Medulla oblongata (tissue), 1 donor: ENCODE measurements at regions not wholly inside any gene's neighbourhood (a gene's known extent, or its start where the extent isn't known, plus 50 kb on each side); places are given as distances from the start of the nearest gene placed in this dataset.
"Not testable (repeated sequence)": the region's sequence is repeated elsewhere in the genome, so short reads cannot be mapped to it uniquely, and the experiment has no call there.

ENCODE experiments used
- DNase-seq: peaks from one replicate; pipeline ENCODE4 v3.0.0-alpha.2; 2015; ENCODE audit errors: extremely low spot score

DNA sequence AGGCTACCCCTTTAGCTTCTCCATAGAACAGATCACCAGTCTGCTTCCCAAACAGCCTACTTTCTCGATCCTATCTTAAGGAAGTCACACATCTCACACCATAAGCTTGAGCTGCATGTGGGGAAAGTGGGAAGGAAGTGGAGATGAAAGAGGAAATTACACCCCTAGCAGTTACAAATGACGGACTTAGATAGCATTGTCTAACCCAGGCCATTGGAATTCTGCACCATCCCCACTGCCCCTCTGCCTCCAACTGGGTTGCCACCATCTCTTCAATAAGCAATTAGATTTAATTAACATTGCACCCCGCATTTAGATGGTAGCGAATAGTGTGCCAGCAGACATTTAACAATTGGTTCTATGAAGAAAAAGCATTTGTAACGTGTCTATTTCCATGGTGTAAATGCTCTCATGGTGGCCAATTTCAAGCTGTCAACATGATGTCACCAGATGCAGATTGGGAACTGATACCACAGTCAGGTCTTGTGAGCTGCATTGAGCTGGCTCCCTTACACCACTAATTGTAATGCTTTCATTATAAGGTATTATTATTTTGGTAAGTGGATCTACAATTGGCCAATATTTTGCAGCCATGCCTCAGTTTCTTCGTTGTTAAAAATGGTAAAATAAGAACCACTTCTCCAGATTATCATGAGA is 124.7 kb downstream of the CD24 start:
- DNase-seq, result no peak

GRCh38 chr6:106849120-106849519 is 125.4 kb downstream of the CD24 start:
- no peak for DNase-seq

- no peak for DNase-seq
These were observed 127.4 kb downstream of the CD24 start for GRCh38 chr6:106847116-106847515.

GRCh38 chr6:106844930-106845329 is 129.6 kb downstream of the CD24 start:
- DNase-seq, result no peak

DNA sequence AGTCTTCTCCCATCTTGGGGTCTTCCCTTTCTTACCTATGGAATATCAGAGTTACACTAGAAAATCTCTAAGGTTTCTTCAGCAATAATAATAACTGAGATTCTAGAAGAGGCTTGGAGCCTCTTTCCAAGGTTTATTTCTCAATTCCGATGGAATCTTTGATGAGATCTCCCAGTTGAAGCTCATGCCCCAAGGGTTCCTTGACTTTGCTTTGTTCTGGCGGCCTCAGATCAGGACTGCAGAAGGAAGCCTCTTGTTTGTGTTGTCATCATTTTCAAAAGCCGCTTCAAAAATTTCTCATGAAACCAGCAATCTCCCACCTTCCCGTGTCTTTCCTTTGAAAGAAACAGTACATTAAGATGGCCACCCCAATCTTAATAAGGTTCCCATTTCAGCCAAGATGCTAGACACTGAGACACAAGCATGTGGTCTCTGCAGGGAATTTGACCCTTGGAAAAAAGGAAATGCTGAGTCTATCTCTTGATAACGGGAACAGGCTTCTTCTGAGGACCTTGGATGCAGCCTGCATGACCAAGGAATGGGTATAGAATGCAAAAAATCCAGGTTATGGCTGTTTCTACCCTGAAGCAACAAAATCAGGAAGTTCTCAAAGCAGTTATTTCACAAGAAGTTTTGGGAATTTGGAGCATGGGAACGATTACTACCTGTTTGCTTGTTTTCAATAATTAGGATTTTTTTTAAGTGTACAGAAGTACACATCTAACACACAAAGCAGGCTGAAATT is 141.6 kb downstream of the CD24 start:
- no peak for DNase-seq

GRCh38 chr6:106830930-106831329 is 143.6 kb downstream of the CD24 start:
- DNase-seq, result no peak

- no peak for DNase-seq
These were observed 145.1 kb downstream of the CD24 start for GRCh38 chr6:106829451-106829850.

DNA sequence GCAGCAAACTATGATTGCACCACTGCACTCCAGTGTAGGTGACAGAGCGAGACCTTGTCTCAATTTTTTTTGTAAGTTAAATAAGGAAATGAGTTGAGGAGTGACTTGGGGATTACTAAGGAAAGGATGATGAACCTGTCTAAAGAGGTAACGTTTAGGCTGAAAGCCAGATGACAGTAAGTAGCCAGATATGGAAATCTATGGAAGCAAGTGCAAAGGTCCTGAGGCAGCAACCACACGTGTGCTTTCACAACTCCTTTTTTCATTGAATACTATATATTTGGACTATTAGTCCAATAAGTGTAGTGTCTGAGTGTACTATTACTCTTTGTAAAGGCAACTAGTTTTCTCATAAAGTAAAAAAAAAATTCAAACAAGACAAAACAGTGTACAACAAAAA is 147.4 kb downstream of the CD24 start:
- no peak for DNase-seq

DNA sequence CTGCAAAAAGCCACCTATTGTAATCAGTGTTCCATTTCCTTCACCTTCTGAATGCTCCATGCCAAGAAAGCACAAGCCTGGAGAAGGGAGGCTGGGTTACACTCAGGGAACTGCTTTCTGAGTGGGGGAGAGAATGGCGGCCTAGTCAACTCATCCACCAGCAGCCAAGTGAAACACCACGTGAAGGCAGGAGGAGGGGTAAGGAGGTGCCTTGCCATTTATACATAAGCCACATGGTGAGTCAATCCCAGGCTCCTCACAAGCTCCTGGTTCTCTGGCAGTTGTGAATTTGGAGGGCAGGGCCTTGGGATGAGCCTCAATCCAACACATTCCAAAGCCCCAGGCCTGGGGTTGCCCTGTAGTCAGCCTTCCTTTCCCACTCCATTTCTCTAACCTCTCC is 149.4 kb downstream of the CD24 start:
- no peak for DNase-seq

DNA sequence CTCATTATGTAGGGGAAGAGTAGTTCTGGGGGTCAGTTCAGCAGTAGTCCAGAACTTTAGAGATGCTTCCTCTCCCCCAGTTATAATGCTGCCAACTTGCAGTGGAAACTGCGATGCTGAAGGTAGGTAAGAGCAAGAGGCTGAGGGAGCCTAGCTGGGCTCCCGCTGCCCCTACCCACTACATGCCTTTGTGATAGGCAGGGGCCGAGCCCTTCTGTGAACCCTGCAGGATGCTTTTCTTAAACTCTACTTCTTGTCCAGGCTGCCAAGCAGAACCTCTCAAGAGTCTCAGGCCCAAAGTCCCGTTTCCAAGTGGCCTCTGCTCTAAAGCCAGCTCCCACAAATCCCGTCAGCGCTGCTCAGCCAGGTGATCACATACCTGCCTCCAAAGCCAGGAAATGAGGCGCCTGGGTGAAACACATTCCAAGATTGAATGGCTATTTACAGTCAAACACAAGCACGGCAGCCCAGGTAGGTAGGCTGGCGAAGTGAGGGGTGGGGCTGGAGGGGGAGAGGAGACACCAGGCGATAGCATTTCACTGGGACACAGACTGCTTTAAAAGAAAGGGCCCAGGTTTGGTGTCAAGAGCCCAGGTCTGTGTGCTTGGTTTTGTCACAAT is 150.7 kb downstream of the CD24 start:
- DNase-seq, result no peak

DNA sequence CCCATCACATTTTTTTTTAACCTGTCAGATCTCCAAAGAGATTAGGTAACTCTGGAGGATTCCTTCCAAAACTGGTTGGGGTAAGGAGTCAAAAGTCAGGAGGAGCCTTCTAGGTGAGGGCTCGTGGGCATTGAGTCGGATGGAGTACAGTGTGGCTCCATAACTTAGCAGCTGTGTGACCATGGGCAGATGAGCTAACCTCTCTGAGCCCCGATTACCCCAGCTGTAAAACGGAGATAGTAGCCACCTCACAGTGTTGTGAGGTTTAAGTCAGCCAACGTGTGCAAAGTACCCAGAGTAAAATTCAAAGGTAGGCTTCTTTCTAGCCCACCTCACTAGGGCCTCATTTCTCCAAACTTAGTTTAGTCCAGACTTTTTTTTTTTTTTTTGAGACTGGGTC is 151.5 kb downstream of the CD24 start:
- DNase-seq, result no peak

DNA sequence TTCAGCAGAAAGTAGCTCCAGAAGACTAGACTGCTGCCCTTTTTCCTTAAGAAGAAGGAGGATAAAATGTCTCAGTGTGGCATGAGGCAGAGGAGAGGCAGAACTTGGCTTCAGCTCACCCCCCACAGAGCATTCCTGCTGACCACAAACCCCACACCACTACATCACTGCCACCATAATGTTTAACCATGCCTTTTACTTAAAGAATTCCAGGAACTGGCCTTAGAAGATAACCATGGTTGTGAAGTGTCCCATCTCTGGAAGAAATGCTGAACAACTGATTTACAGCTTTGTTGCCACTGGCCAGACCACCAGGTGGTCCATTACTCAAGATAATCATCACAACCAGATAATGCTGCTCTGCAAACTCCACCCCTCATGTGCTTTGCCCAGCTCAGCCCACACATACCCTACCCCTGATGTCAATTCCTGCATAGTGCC is 154.1 kb downstream of the CD24 start:
- no peak for DNase-seq

DNA sequence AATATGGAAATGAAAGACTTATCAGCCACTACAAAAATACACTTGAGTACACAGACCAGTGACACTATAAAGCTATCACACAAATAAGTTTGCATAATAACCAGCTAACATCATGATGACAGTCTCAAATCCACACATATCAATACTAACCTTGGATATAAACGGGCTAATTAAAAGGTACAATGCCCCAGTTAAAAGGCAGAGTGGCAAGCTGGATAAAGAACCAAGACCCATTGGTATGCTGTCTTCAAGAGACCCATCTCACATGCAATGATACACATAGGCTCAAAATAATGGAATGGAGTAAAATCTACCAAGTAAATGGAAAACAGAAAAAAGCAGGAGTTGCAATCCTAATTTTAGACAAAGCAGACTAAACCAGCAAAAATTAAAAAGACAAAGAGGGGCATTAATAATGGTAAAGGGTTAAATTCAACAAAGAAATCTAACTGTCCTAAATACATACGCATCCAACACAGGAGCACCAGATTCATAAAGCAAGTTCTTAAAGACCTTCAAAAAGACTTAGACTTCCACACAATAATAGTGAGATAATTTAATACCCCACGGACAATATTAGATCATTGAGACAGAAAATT is 163.3 kb downstream of the CD24 start:
- DNase-seq, result no peak

DNA sequence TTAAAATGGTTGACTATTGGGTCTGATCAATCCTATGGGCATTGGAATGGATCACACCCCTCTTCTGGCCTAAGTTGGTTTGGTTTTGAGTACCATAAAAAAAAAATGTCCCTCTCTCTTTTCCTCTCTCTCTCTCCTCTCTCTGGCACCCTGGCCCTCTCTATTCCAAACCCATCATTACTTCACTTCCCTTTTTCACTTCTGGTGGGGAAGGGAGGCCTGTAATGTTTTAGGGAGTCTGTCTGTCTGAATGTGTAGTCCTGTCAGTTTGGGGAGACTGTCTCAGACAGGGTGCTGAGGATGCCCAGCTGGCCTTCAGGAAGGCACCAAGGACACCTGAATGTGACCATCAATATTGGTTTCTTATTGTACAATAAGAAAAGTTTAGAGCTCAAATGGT is 165.8 kb downstream of the CD24 start:
- DNase-seq, result no peak

GRCh38 chr6:106807947-106808611 is 166.4 kb downstream of the CD24 start:
- DNase-seq, result no peak

GRCh38 chr6:106806253-106806652 is 168.3 kb downstream of the CD24 start:
- DNase-seq, result not testable (repeated sequence)

- DNase-seq, result no peak
These were observed 168.8 kb downstream of the CD24 start for GRCh38 chr6:106805771-106806170.

GRCh38 chr6:106804346-106805335 is 169.9 kb downstream of the CD24 start:
- no peak for DNase-seq

DNA sequence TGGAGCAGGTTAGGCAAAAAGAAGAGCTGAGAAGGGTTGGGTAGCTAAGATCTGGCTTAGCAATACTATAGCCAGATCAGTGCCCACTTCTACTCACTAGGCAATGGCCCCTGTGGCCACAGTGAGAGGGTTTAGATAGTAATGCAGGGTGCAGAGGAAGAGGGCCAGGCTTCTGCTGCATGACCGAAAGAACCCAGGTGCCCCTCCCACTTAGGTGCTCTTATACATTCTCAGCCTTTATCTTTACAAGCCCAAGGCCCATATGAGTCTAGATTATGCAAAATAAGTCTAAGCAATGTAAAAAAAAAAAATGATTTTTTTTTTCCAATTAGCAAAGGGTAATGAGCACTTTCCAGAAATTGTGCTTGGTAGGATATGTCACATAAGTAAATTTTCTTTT is 171.3 kb downstream of the CD24 start:
- no peak for DNase-seq

- DNase-seq, result no peak
These were observed 172.4 kb downstream of the CD24 start for GRCh38 chr6:106802139-106802538.

DNA sequence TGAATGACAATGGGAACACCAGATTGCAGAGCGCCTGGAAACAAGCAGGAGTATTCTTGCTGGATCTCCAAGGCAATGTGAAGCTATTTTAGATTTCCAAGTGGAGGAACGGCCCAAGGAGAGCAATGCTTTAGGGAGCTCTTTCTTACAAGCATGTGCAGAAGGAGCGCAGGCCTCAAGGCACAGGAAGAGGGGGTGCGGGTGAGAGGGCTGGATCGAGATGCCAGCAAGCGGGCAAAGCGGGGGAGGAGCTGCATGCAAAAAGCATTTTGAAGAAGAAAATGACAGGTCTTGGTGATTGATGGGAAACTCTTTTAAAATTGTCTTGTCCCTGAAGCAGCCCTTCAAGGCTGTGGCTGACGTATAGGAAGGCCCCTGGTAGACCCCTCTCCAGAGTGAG is 171.9 kb downstream of the QRSL1 start:
- DNase-seq, result no peak
